Right atrium auricular region (tissue), 2 donors: ENCODE measurements at regions not wholly inside any gene's neighbourhood (a gene's known extent, or its start where the extent isn't known, plus 50 kb on each side); places are given as distances from the start of the nearest gene placed in this dataset.
"Not testable (repeated sequence)": the region's sequence is repeated elsewhere in the genome, so short reads cannot be mapped to it uniquely, and the experiment has no call there.

Experiments
- DNase-seq: peaks from one replicate; pipeline ENCODE4 v3.0.0-alpha.2; 2019; ENCODE audit warnings: low spot score
- H3K27ac ChIP-seq, 2 donors: fragments of 200-600 bp; sonication (generic); 1 replicate in 1 of 2; 2 replicates in 1 of 2; pipeline ENCODE4 v1.5.1; 2016 to 2019
- H3K27me3 ChIP-seq, 2 donors: fragments of 200-600 bp; sonication (generic); one replicate each; pipeline versions ENCODE4 v1.5.1 to v1.6.0; 2017 to 2019
- H3K36me3 ChIP-seq: fragments of 200-600 bp; sonication (generic); one replicate; pipeline ENCODE4 v1.5.1; 2016
- H3K4me1 ChIP-seq, 2 donors: fragments of 200-600 bp; sonication (generic); one replicate each; pipeline versions ENCODE4 v1.5.1 to v1.6.0; 2017 to 2019
- H3K4me3 ChIP-seq, 2 donors: fragments of 200-600 bp; sonication (generic); 1 replicate in 1 of 2; 2 replicates in 1 of 2; pipeline ENCODE4 v1.5.1; 2017 to 2019; ENCODE audit warnings: mild to moderate bottlenecking in 1 of 2, moderate library complexity in 1 of 2
- H3K9me3 ChIP-seq, 2 donors: fragments of 200-600 bp; sonication (generic); one replicate each; pipeline ENCODE4 v1.5.1; 2019
- TF ChIP-seq, protein P1 (sequence below), 2 donors: fragments of 200-600 bp; sonication (generic); IDR thresholded peaks; one replicate each; pipeline ENCODE4 v1.5.1; 2019; ENCODE audit warnings: antibody characterized with exemption in 2 of 2

DNA sequence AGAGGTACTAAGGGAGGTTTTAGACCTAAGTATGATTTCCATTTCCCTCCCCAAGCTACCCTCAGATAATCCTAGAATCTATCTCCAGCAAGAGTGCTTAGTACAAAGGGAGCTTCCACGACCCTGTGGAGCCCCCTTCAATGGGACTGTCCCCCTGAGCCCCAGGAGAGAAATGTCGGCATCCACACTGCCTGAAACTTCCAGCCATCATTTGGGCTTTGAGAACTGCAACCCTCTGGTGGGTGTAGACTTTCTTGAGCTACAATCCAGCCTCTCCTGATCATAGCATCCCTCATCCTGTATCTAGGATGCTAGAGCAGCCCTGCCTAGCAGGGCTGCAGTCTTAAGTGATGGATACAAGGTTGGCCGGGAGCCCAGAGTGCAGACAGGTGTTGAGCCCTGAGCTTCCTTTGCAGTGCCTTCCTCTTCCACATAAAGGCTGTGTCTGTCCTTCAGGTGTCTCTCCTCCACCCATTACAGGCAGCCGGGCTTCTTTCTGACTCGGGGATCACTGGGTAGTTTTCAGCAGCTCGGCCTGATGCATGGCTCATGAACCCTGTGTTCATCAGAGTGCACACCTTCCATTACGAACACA, 424.5 kb downstream of the PREX1 start:
- H3K4me1 ChIP-seq: peaks cover 0 to 6% of the 10 kb centered on the region in 2 donors
- TF ChIP-seq, protein P1, sequence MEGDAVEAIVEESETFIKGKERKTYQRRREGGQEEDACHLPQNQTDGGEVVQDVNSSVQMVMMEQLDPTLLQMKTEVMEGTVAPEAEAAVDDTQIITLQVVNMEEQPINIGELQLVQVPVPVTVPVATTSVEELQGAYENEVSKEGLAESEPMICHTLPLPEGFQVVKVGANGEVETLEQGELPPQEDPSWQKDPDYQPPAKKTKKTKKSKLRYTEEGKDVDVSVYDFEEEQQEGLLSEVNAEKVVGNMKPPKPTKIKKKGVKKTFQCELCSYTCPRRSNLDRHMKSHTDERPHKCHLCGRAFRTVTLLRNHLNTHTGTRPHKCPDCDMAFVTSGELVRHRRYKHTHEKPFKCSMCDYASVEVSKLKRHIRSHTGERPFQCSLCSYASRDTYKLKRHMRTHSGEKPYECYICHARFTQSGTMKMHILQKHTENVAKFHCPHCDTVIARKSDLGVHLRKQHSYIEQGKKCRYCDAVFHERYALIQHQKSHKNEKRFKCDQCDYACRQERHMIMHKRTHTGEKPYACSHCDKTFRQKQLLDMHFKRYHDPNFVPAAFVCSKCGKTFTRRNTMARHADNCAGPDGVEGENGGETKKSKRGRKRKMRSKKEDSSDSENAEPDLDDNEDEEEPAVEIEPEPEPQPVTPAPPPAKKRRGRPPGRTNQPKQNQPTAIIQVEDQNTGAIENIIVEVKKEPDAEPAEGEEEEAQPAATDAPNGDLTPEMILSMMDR (IDR thresholded peaks at IDR 0.05): no peak

DNA sequence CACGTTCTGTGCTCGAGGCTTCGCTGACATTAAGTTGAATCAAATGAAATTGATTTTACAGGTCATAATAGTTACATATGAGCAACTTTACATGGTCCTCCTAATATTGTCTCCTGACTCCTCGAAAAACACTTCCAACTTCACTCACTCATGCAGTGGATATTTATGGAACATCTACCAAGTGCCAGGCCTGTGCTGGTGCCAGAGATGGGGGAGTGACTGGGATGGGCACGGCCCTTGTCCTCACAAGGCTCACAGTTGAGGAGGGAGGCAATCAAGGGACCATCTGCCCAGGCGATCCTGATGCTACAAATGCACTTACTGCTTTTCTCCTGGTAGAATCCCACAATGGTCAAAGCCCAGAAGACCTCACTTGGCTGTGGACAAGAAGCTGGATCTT, 426.4 kb downstream of the PREX1 start:
- no peak for DNase-seq
- peaks cover 0 to 24% of the 10 kb centered on the region in 2 donors for H3K4me1 ChIP-seq
- H3K9me3 ChIP-seq: no peaks in the 10 kb centered on the region
- no peaks in the 10 kb centered on the region for H3K36me3 ChIP-seq
- no peak overlapping the region for H3K4me3 ChIP-seq
- H3K27ac ChIP-seq: no peak overlapping the region
- TF ChIP-seq, protein P1 (IDR thresholded peaks at IDR 0.05): no peak
- H3K27me3 ChIP-seq: no peaks in the 10 kb centered on the region

More for the DNA sequence above, 424.5 kb downstream of the PREX1 start:
- no peak for DNase-seq
- no peaks in the 10 kb centered on the region for H3K9me3 ChIP-seq
- no peak overlapping the region for H3K4me3 ChIP-seq
- no peaks in the 10 kb centered on the region for H3K27me3 ChIP-seq
- H3K27ac ChIP-seq: no peak overlapping the region
- no peaks in the 10 kb centered on the region for H3K36me3 ChIP-seq

DNA sequence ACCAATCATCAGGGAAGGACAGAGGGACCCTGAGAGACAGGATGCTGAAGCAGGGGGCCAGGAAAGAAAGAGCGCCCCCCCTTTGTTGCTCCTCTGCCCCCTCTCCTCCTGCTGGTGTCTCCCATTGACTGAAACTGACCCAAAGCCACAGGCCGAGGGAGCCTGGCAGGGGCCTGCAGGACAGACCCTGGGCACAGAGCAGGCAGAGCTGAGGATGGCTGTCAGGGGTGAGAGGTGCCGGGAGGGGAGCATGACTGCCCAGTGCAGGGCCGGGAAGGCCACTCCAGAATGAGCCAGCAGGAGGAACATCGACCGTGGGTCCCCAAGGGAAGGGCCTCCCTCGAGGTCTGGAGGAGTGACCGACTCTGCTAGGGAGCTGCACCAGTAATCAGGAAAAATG, 427.8 kb downstream of the PREX1 start:
- TF ChIP-seq, protein P1 (IDR thresholded peaks at IDR 0.05): no peak
- Histone ChIP-seq H3K9me3 (no peaks in the 10 kb centered on the region), H3K36me3 (no peaks in the 10 kb centered on the region), H3K27ac (no peak overlapping the region), H3K4me3 (no peak overlapping the region), H3K27me3 (no peaks in the 10 kb centered on the region), H3K4me1 (peaks cover 0 to 29% of the 10 kb centered on the region in 2 donors)
- DNase-seq: no peak

DNA sequence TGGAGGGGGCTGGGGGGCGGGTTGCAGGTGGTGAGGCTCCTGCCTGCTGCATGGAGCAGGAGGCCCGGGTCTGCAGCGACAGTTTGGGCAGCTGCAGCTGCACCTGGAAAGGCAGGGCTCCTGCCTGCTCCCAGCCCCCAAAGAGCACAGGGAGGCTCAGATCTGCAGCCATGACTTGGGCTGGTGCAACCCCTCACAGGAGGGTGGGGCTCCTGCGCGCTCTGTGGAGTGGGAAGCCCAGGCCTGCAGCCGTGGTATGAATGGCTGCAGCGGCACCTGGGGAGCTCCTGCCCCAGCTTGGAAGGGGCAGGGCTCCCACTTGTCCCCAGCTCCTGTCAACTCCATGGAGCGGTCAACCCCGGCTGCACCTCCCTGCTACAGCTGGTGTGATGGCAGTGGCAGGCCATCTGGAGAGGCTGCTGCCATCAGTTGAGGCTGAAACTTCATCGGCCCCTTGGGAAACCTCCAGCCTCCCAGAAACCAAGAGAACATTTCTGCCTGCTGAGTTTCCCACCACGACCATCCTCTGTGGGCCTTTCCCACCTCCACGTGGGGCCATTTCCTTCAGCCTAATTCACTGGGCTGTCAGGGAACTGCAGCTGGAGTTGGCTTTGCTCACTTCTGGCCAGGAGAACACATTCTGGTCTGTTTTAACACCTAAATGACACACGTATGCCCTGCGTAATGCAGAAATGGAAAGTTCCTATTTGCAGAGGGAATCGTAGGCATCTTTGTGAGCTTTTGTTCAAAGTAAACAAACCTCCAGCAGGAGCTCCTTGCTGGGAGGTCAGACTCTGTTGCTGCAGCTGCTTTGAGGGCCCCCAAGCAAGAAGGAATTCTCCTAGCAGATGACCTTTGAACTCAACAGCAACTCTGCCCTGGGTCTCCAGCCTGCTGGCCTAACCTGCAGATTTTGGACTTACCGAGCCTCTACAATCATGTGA, 429.0 kb downstream of the PREX1 start:
- TF ChIP-seq, protein P1 (IDR thresholded peaks at IDR 0.05): no peak
- no peaks in the 10 kb centered on the region for H3K36me3 ChIP-seq
- no peak overlapping the region for H3K4me3 ChIP-seq
- H3K27ac ChIP-seq: no peak overlapping the region
- DNase-seq: no peak
- H3K9me3 ChIP-seq: no peaks in the 10 kb centered on the region
- H3K4me1 ChIP-seq: peaks cover 0 to 29% of the 10 kb centered on the region in 2 donors
- no peaks in the 10 kb centered on the region for H3K27me3 ChIP-seq

DNA sequence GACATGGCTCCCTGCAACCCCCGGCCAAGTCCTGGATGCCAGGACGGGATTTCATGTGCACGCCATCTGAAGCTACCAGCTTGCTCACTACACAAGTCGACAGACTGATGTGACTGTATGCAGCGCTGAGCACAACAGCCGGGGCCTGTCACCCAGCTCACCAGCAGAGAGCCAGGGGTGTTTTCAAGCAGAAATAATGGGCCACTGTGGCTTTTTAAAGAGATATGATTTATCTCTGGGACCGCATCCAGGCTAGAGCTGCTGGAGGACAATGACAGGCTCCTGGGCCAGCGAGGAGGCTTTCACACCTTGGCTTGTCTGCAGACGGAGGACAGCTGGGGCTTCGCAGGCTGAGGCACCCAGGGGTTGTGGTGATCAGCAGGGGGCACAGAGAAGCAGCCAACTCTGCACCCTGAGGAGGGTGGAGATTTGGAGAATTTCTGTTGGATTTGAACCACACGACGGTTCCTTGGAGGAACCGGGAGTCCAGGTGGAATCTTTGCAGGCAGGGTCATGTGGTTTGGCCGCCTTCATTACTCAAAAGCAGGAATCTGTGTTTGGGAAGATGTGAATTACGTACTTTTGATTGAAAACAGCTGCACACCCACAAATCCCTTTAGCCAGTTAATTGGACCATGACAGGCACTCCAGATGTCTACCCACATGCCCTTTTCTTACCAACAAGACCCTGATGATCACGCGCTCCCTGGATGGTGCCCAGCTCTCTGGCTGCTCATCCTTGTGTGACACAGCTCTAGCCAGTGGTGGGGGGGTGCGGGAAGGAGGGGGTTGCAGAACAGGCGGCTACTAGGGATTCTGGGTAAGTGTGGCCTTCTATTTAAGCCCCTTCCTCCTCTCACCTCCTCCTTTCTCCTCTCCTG, 430.6 kb downstream of the PREX1 start:
- H3K4me3 ChIP-seq, H3K27me3 ChIP-seq, H3K27ac ChIP-seq, H3K36me3 ChIP-seq, H3K9me3 ChIP-seq, DNase-seq: not testable (repeated sequence)
- peaks cover 0 to 29% of the 10 kb centered on the region in 2 donors for H3K4me1 ChIP-seq
